CD4-positive, alpha-beta T cell treated with Interferon alpha-2 for 1 hour (primary cell): ENCODE measurements at regions not wholly inside any gene's neighbourhood (a gene's known extent, or its start where the extent isn't known, plus 50 kb on each side); places are given as distances from the start of the nearest gene placed in this dataset.
"Not testable (repeated sequence)": the region's sequence is repeated elsewhere in the genome, so short reads cannot be mapped to it uniquely, and the experiment has no call there.

ENCODE experiments used
- DNase-seq, 2 donors: peaks; one replicate each; pipeline ENCODE4 v3.0.0-alpha.2; 2020 to 2022

DNA sequence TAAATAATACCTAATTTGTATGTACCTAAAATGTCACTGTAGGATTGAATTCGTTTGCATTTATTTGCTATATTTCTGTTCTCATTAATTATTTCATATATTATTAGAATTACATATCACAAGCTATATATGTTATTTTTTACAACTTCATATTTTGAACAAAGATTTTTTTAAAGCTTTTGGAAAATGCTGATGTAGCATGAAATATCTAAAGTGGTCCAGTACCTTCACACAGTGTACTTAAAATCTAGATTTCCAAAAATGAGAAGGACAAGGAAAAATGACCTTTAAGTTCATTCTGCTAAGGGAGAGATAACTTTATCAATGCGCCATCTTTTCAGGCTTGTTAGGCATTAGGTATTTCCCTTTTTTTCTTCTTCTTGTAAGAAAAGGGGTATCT is 71.8 kb downstream of the LARP7 start:
- no peak for DNase-seq

DNA sequence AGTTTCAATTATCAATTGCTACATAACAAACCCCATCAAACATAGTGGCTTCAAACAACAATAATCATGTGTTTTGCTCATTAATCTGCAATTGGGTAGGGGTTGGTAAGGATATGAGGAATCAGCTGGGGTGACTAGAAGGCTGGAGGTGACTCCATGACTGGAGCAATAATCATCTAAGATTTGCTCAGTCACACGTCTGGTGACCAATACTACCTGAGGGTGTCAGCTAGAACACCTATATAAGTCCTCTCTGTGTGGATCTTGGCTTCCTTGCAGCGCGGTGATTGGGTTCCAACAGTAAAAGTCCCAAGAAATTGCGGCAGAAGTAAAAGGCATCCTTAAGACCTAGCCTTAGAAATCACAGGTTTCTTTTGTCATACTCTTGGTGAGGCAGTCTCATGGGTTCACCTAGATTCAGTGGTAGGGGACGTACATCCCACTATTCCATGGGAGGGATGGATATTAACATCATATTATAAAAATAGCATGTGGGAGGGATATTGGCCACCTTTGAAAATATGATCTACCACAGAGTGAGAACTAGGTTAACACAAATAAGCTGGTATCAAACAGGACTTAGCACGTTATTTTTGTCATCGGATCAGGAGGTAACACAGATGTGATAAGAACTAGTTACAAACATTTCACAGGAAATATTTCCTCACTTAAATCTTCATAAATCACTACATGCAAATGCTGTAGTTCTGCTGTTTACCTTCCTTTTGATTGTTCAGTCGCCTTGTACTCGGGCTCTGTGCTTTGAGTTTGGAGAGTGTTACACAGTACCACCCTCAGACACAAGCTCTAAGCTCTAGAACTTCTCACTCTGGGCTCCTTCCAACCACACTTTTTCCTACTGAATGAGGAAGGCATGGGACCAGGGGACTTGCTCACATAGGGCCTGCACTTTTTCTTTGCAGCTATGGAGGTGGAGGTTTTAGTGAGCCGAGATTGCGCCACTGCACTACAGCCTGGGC is 78.3 kb downstream of the LARP7 start:
- DNase-seq, result no peak

DNA sequence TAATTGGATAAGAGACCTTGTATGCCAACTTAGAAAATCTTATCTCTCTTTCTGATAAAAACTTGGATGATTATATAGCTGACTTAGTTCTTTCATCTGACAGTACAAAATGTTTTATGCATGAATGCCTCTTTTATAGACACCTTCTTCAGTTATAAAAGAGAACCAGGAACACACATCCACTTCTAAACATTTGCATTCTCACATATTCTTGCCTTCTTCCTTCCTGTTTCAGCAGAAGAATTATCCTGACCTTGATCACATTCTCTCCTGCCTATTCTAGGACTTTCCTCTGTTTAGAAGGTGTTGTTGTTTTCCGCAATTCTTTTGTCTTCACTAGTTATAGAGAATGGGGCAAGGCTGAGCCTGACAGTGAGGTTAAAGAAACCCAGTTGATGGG is 80.9 kb downstream of the LARP7 start:
- DNase-seq, result no peak

DNA sequence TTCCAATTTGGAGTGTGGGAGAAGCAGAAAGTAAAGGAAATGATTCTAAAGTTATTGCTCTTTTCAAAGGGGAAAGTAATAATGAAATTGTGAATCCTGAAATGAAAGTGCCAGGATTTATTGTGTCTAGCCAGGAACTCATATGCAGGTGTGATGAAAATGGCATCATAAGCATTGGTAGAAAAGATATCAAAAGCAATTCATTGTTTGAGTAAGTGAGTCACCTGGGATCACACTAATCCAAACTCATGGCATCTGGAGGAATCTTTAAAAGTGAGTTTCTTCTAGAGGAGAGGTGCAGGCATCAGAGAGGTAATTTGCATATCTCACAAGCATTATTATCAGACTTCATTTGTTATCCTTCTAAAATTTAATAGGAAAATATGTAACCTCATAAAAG is 84.7 kb downstream of the LARP7 start:
- no peak for DNase-seq

DNA sequence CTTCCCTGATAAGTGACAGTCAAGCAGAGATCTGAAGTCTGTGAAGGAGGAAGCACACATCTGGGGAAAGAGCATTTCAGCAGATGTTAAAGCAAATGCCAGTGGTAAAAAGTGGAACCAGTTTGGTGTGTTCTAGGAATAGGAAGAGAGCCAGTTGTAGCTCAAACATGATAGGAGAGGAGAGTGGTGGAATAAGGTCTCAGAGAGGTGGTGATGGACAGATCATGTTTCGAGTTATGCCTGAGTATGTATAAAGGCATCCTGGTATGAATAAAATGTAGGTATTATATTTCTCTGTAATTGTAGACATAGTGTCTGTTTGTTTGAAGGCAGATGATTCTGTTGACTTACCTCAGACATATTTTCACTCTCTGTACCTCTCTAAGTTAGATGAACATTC is 89.1 kb downstream of the LARP7 start:
- no peak for DNase-seq

DNA sequence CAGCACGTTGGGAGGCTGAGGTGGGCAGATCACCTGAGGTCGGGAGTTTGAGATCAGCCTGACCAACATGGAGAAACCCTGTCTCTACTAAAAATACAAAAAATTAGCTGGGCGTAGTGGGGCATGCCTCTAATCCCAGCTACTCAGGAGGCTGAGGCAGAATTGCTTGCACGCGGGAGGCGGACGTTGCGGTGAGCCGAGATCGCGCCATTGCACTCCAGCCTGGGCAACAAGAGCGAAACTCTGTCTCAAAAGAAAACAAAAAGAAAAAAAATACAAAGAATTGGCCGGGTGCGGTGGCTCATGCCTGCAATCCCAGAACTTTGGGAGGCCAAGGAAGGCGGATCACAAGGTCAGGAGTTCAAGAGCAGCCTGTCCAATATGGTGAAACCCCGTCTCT is 90.8 kb downstream of the LARP7 start:
- DNase-seq, result not testable (repeated sequence)

DNA sequence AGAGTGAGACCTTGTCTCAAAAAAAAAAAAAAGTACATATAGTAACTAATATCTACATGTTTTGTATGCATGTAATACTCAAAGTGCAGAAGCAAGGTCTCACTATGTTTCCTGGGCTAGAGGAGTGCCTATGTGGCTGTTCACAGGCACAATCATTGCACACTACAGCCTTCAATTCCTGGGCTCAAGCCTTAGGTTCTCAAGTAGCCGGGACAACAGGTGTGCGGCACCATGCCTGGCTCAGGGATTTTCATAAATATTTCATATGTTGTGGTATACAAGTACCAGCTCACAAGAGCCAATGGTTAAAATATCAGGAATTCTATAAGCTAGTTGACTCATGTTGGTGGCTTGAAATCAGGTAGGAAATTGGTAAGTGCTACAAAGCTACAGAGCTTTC is 94.8 kb downstream of the LARP7 start:
- no peak for DNase-seq

DNA sequence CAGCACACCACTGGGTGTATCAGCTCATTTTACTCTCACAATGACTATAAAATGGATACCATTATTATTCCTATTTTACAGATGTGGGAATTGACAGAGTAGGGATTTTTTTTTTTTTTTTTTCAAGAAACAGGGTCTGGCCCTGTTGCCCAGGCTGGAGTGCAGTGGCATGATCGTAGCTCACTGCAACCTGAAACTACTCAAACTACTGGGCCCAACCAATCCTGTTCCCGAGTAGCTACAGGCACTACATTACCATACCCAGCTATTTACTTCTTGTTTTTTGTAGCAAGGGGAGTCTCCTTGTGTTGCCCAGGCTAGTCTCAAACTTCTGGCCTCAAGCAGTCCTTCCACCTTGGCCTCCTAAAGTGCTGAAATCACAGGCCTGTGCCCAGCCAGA is 95.2 kb downstream of the LARP7 start:
- DNase-seq, result no peak

DNA sequence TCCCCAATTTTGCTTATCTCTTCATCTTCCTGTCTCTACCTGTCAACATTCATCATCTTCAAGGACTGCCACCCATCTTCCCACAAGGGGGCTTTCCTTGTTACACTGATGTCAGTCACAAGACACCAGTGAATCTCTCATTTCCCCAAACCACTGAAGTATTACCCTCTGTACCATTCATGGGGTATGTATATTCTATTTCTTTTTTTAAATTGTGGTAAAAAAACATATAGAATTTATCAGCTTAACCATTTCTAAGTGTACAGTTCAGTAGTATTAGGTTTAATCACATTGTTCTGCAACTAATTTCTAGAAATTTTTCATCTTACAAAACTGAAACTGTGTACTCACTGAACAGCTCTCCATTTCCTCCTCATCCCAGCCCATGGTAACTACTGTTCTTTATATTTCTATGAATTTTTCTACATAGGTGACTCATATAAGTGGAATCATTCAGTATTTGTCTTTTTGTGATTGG is 98.6 kb downstream of the LARP7 start:
- no peak for DNase-seq

DNA sequence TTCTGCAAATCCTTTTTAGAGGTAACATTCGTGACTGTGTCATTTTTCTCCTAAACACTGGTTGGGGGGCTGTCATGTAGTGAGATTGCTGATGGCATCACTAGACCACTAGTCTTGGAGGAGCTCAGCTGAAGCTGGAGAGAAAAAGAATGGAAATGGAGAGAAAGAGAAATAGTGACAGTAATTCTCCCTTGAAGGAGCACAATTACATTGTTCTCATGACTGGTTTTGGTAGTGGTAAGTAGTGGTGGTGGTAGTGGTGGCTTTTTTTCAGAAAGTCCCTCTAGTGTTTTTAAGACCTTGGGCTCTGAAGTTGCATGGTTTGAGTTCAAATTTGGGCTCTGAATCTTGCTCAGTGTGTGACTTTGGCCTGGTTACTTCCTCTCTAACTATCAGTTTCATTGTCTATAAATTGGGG is 99.8 kb downstream of the LARP7 start:
- no peak for DNase-seq

DNA sequence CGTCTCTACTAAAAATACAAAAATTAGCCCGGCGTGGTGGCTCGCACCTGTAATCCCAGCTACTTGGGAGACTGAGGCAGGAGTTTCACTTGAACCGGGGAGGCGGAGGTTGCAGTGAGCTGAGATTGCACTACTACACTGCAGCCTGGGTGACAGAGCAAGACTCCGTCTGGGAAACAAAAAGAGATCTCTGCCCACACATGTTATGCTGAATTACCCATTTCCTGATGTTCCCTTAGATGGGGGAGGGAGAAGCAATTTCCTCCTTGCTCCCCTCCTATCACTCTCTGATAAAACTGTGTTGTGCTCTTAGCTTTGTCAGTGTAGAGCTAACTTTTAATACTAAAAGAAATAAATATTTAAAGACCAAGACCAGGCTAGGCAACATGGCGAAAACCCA is 102.5 kb downstream of the LARP7 start:
- no peak for DNase-seq

DNA sequence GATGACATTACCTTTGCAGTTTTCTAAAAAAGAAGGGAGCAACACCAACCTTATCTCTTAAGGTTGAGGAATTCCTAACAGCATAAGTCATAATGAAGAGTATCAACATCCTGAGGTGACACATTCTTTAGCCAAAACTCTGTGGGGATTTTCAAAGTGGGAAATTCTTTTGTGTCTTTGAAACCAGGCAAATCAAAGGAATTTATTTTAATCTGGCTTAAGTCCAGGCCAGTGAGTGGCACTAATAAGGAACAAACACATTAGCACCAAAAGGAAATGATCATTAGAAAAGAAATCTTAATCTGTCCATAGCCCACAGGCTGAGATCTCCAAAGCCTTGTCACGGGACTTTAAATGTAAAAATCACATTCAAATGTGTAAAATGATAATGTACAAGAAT is 110.1 kb downstream of the LARP7 start:
- no peak for DNase-seq

DNA sequence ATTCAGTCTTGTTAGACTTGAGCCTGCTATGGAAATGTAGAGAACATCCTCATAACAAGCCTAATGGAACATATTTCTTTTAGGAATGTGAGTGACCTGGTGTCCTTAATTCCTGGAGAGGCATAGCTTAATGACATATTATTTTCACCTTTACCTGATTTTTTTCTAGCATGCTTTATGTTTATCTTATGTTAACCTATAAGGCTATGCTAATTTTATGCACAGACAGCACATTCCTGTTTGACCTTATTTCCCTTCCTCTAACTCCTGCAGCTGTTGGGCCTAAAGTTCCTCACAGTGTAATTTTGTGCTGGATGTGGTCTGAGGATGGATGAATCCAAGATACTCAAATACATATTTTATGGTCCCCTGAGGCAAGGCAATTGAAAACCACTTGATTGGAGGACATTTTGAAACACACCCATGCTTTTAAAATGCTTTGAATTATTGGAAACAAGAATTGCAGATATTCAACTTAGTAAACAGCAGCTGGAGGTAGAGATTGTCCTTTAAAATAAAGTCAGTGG is 111.5 kb downstream of the LARP7 start:
- DNase-seq, result no peak

DNA sequence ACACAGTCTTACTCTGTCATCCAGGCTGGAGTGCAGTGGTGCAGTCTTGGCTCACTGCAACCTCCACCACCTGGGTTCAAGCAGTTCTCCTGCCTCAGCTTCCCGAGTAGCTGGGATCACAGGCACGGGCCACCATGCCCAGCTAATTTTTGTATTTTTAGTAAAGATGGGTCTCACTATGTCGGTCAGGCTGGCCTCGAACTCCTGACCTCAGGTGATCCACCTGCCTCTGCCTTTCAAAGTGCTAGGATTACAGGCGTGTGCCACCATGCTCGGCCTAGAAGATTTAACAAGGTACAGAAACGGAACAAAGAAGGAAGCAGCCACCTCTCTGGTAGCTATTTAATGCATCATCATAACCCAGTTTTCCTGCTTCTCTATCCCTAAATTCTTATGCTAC is 113.8 kb downstream of the LARP7 start:
- not testable (repeated sequence) for DNase-seq

DNA sequence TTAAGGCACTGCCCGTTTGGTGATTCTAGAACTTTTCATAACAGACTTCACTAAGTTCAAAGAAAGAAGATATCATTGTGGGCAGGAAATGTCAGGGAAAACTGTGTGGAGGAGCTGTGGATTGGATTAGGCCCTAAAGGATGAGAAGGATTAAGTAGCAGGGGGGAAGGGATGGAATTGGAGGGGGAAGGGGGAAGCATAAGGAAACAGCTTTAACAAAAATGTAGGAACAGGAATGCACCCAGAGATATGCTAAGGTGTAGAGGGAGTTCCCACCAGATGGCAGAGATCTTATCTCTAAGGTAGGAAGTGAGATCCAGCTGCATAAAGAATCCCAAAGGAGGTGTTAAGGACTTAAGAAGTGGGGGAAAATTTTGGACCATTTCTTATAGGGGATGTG is 114.5 kb downstream of the LARP7 start:
- DNase-seq, result no peak

DNA sequence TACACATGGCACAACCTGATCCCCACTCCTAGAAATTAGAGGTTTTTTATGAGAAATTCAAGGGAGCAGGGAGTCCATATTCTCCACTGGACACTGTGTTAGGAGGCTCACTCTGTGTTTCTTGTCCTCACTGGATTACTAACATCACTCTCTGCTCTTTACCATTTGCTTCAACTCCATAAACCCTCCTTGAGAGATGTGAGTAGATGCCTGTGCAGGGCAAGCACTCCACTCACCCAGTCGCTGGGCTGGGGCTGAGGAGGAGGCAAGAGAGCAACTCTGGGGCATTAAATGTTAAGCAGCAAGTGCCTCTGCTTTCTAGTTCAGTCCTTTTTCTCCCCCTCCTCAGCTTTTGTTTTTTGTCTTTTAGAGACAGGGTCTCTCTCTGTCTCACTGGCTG is 115.1 kb downstream of the LARP7 start:
- DNase-seq, result no peak

DNA sequence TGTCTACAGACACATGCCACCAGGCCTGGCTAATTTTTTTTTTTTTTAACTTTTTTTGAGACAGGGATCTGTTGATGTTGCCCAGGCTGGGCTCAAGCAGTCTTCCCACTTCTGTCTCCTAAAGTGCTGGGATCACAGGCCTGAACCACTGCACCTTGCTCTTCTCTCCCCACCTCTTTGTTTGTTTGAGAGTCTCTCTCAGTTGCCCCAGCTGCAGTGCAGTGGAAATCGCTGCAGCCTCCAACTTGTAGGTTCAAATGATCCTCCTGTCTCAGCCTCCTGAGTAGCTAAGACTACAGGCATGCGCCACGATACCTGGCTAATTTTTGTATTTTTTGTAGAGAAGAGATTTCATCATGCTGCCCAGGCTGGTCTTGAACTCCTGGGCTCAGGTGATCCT is 115.6 kb downstream of the LARP7 start:
- no peak for DNase-seq

DNA sequence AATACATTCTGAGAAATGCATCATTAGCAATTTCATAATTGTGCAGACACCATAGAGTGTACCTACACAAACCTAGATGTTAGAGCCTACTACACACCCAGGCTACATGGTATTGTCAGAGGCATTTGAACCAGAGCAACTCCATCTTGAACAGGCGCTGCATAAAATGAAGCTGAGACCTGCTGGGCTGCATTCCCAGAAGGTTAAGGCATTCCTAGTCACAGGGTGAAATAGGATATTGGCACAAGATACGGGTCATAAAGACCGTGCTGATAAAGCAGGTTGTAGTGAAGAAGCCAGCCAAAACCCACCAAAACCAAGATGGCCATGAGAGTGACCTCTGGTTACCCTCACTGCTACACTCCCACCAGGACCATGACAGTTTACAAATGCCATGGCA is 116.4 kb downstream of the LARP7 start:
- DNase-seq, result no peak

DNA sequence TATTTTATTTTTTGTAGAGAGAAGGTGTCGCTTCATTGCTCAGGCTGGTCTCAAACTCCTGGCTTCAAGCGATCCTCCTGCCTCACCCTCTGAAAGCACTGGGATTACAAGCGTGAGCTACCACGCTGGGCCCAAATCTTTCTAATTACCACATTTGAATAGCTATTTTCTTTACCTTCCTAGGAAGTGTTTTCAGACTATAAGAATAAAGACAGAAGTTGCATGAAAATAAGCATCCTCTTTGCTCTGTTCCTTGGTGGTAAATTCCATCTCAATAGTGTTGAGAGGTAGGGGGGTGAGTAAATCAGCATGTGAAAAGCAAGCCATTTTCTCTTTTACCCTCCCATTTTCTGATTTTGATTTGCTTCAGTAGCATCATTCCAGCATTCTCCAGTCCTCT is 122.4 kb downstream of the LARP7 start:
- DNase-seq, result no peak

DNA sequence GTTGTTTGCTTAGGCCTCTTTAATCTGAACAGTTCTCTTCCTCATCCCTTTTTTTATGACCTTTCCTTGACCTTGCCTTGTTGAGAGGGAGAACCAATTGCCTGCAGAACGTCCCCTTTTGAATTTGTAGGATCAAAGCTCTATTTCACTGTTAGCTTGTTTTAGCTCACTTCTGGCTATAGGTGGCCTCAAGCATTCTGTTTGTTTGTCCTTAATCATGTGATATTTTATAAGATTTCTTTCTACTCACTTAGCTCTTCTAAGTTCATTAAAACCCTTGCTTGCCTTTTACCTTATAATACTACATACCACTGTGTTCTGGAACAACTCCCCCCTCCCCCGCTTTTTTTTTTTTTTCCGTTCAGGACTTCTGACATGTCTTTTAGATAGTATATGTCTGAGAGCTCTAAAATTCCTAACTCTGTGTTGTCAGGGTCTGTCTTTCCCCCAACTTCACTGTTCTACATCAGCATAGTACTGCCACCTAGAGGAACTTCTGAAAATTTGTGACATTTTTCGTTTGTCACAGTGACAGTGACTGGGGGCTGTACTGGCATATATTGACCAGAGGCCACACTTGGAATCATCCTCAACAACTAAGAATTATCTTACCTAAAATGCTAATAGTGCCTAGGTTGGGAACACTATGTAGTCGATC is 128.5 kb downstream of the LARP7 start:
- DNase-seq, result peak in 1 of 2 donors; percentile 22

DNA sequence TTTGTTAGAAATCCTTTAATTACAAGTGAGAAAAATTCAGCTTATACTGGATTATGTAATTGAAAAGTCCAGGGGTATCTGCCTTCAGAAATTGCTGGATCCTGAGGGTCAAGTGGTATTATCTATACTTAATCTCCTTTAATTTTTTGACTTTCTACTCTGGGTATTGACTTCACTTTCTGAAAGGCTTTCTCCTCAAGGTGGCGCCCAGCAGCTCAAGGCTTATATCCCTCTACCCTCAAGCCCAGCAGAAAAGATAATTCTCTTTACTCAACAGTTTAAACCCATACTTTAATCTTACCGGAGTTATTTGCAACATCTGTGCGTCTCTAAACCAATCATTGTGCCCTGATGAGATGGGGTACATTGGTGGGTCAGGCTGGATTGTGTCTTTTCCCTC is 129.5 kb downstream of the LARP7 start:
- DNase-seq, result peak in 1 of 2 donors; percentile 1

DNA sequence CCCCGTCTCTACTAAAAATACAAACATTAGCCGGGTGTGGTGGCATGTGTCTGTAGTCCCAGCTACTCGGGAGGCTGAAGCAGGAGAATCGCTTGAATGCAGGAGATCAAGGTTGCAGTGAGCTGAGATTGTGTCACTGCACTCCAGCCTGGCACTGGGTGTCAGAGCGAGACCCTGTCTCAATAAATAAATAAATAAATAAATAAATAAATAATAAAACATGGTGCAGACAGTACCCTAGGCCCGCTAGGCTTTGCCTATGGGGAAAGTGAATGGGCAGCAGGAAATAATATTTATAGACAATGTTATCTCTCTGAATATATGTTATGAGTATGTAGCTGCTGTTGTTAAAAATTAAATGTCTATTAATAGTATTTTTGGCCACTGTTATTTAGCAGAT is 130.4 kb downstream of the LARP7 start:
- no peak for DNase-seq

DNA sequence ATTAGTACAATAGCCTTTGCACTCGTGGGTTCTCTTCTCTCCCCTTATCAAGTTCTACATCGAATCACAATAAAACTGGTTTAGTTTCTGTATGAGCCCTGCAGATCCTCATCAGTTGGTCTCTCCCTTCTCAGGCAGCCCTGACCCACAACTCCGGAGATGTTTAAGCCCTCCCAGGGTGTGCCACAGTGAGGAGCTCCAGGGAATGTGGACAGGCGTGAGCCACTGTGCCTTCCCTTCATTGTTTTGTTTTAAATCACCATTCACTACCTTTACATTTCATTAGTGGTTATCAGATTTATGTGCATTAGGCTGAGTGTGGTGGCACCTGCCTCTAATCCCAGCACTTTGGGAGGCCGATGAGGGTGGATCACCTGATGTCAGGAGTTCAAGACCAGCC is 133.2 kb downstream of the LARP7 start:
- no peak for DNase-seq

DNA sequence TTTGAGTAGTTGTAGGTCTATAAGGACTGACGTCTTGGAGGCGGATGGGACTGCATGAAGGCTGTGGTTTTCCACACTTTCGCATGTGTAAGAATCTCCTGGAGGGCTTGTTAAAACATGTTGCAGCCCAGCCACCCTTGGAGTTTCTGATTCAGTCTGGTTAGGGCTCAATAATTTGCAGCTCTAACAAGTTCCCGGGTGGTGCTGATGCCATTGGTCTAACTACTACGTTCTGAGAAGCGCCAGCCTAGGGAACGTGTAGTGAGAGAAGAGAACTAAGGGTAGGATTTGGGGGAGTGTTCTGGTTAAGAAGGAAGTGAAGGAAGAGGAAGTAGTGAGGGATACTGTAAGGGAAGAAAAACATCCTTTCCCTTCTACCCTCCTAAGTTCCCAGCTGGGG is 138.9 kb downstream of the LARP7 start:
- no peak for DNase-seq
